Head of caudate nucleus (tissue), 42 donors: ENCODE measurements at regions not wholly inside any gene's neighbourhood (a gene's known extent, or its start where the extent isn't known, plus 50 kb on each side); places are given as distances from the start of the nearest gene placed in this dataset.
"Not testable (repeated sequence)": the region's sequence is repeated elsewhere in the genome, so short reads cannot be mapped to it uniquely, and the experiment has no call there.

Source experiments
- DNase-seq, 42 donors: peaks; one replicate each; pipeline versions ENCODE4 v3.0.0 to v3.0.0-alpha.2; 2020 to 2021; ENCODE audit warnings: mixed read lengths in 7 of 42
- intact Hi-C: fragments of 100-400 bp; cut with DNase I; formaldehyde crosslinking; loops from one replicate; pipeline ENCODE4 v1.15.0; 2022

GRCh38 chr20:19915111-19915798 is 101.9 kb upstream of the NAA20 start:
- DNase-seq, result no peak
- intact Hi-C loops, result no loop called here

GRCh38 chr20:19916531-19917485 is 100.4 kb upstream of the NAA20 start:
- intact Hi-C loops, result no loop called here
- no peak for DNase-seq

GRCh38 chr20:19918965-19919329 is 98.2 kb upstream of the NAA20 start:
- intact Hi-C loops, result no loop called here
- no peak for DNase-seq

- no peak for DNase-seq
- intact Hi-C loops, result no loop called here
Observed at GRCh38 chr20:19920381-19921138, 96.6 kb upstream of the NAA20 start.

- intact Hi-C loops, result no loop called here
- peak in 15 of 42 donors; percentile 25 to 65 (median 50) for DNase-seq
Observed at GRCh38 chr20:19921284-19921793, 95.8 kb upstream of the NAA20 start.

GRCh38 chr20:19921829-19922228 is 95.3 kb upstream of the NAA20 start:
- DNase-seq, intact Hi-C loops: not testable (repeated sequence)

GRCh38 chr20:19922716-19923115 is 94.4 kb upstream of the NAA20 start:
- intact Hi-C loops, result no loop called here
- no peak for DNase-seq

GRCh38 chr20:19923762-19924161 is 93.4 kb upstream of the NAA20 start:
- intact Hi-C loops, result no loop called here
- no peak for DNase-seq

GRCh38 chr20:19924255-19924654 is 92.9 kb upstream of the NAA20 start:
- DNase-seq, result no peak
- intact Hi-C loops, result no loop called here

GRCh38 chr20:19926591-19926990 is 90.6 kb upstream of the NAA20 start:
- intact Hi-C loops, result no loop called here
- no peak for DNase-seq

GRCh38 chr20:19928328-19929011 is 88.7 kb upstream of the NAA20 start:
- peak in 1 of 42 donors; percentile 27 for DNase-seq
- intact Hi-C loops, result no loop called here

GRCh38 chr20:19929012-19929360 is 88.2 kb upstream of the NAA20 start:
- intact Hi-C loops, result no loop called here
- peak in 1 of 42 donors; percentile 12 for DNase-seq

GRCh38 chr20:19929481-19930145 is 87.5 kb upstream of the NAA20 start:
- intact Hi-C loops, result no loop called here
- peak in 10 of 42 donors; percentile 15 to 69 (median 30) for DNase-seq

GRCh38 chr20:19930426-19930825 is 86.7 kb upstream of the NAA20 start:
- intact Hi-C loops, result no loop called here

GRCh38 chr20:19932170-19932667 is 84.9 kb upstream of the NAA20 start:
- peak in 1 of 42 donors; percentile 9 for DNase-seq
- intact Hi-C loops, result no loop called here

More at GRCh38 chr20:19930426-19930825, 86.7 kb upstream of the NAA20 start:
- no peak for DNase-seq

GRCh38 chr20:19934792-19935491 is 82.2 kb upstream of the NAA20 start:
- intact Hi-C loops, result no loop called here

GRCh38 chr20:19935842-19936241 is 81.3 kb upstream of the NAA20 start:
- intact Hi-C loops, result no loop called here
- peak in 5 of 42 donors; percentile 17 to 41 (median 24) for DNase-seq

More at GRCh38 chr20:19934792-19935491, 82.2 kb upstream of the NAA20 start:
- peak; percentile 37 to 86 (median 71) for DNase-seq
